RWPE2 (cell line): ENCODE measurements at regions not wholly inside any gene's neighbourhood (a gene's known extent, or its start where the extent isn't known, plus 50 kb on each side); places are given as distances from the start of the nearest gene placed in this dataset.

Source experiments
- ATAC-seq: fragments of 200-7000 bp; cut with Tn5 transposase; 3 replicates; pipeline ENCODE4 v1.9.1; 2021; ENCODE audit warnings: low read depth
- DNase-seq: peaks from one replicate; pipeline ENCODE4 v3.0.0-alpha.2; 2020; ENCODE audit warnings: low spot score
- H3K27ac ChIP-seq: fragments of 450-650 bp; 2 replicates; pipeline ENCODE4 v1.5.1; 2017; ENCODE audit warnings: mild to moderate bottlenecking; ENCODE audit not compliant: poor library complexity, severe bottlenecking
- H3K27me3 ChIP-seq: fragments of 250-450 bp; sonication (Bioruptor Pico); 2 replicates; pipeline ENCODE4 v1.5.1; 2021; ENCODE audit warnings: mild to moderate bottlenecking, moderate library complexity; ENCODE audit not compliant: insufficient read depth, poor library complexity, severe bottlenecking
- H3K36me3 ChIP-seq: fragments of 250-450 bp; sonication (Bioruptor Pico); 2 replicates; pipeline ENCODE4 v1.5.1; 2020; ENCODE audit warnings: low read depth, mild to moderate bottlenecking, moderate library complexity
- H3K4me1 ChIP-seq: fragments of 250-450 bp; sonication (Bioruptor Pico); 2 replicates; pipeline ENCODE4 v1.5.1; 2021; ENCODE audit warnings: mild to moderate bottlenecking, moderate library complexity; ENCODE audit not compliant: insufficient read depth, poor library complexity, severe bottlenecking
- H3K4me3 ChIP-seq: fragments of 250-450 bp; sonication (Bioruptor Pico); 2 replicates; pipeline ENCODE4 v1.5.1; 2021; ENCODE audit warnings: mild to moderate bottlenecking, moderate library complexity; ENCODE audit not compliant: severe bottlenecking
- H3K9me3 ChIP-seq: fragments of 250-450 bp; sonication (Bioruptor Pico); 2 replicates; pipeline ENCODE4 v1.5.1; 2021; ENCODE audit warnings: mild to moderate bottlenecking, moderate library complexity; ENCODE audit not compliant: severe bottlenecking
- CTCF ChIP-seq: fragments of 450-650 bp; IDR thresholded peaks from one replicate; pipeline ENCODE4 v1.5.1; 2017; ENCODE audit warnings: mild to moderate bottlenecking, moderate library complexity; ENCODE audit not compliant: poor library complexity, severe bottlenecking

- no peak for ATAC-seq
- Histone ChIP-seq H3K4me3 (no peak overlapping the region), H3K27ac (no peak overlapping the region), H3K27me3 (no peaks in the 10 kb centered on the region), H3K9me3 (no peaks in the 10 kb centered on the region), H3K4me1 (no peaks in the 10 kb centered on the region), H3K36me3 (no peaks in the 10 kb centered on the region)
- TF ChIP-seq CTCF, result no peak
- DNase-seq, result no peak
These were observed 1358.4 kb downstream of the PCDH19 start for GRCh38 chrX:99051639-99052038.

- Histone ChIP-seq H3K27me3 (no peaks in the 10 kb centered on the region), H3K9me3 (no peaks in the 10 kb centered on the region), H3K4me3 (no peak overlapping the region), H3K4me1 (no peaks in the 10 kb centered on the region), H3K36me3 (no peaks in the 10 kb centered on the region), H3K27ac (no peak overlapping the region)
- TF ChIP-seq CTCF, result no peak
- DNase-seq (no peak), ATAC-seq (no peak)
These were observed 1376.7 kb downstream of the PCDH19 start for GRCh38 chrX:99033226-99033901.

DNA sequence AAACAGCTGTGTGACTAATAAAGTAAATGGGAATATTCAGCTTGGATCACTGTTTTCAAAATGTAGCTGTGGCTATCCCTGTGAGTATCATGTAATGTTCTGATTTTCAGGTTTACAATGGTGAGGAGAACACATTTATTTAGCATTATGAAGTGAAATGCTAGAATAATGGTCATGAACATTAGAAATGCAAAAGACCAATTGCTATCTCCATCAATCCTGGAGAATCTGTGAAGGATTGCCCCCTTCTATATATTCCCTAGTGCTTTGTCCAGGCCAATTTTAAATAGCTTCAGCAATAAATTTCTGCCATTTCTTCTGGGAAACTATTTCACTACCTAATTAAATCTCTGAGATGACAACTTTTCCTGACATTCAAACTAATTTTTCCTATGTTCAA, 1399.1 kb downstream of the PCDH19 start:
- Histone ChIP-seq H3K36me3 (no peaks in the 10 kb centered on the region), H3K4me3 (no peak overlapping the region), H3K4me1 (no peaks in the 10 kb centered on the region), H3K27ac (no peak overlapping the region), H3K9me3 (no peaks in the 10 kb centered on the region), H3K27me3 (no peaks in the 10 kb centered on the region)
- no peak for TF ChIP-seq CTCF
- DNase-seq (no peak), ATAC-seq (no peak)

GRCh38 chrX:99001286-99001685, 1408.8 kb downstream of the PCDH19 start:
- Histone ChIP-seq H3K9me3 (no peaks in the 10 kb centered on the region), H3K27ac (no peak overlapping the region), H3K27me3 (no peaks in the 10 kb centered on the region), H3K36me3 (no peaks in the 10 kb centered on the region), H3K4me3 (no peak overlapping the region), H3K4me1 (no peaks in the 10 kb centered on the region)
- DNase-seq (no peak), ATAC-seq (no peak)
- TF ChIP-seq CTCF, result no peak

DNA sequence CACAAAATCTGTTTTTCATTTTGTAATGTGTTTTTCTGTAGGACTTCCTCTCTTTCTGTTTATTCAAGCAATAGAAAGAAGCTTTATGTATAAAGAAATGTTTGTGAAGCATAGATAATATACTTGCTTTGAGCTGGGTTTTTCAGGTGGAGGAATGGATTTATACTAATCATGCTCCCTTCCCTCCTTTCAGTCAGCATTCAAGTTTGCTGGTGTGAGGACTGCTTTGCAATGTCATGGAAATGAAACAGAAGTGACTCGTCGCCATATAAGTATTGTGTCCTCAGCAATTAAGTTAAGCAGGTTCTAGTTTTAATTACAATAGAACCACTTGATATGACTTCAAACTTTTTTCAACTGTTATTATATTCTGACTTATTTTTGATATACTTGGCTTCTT, 1447.1 kb downstream of the PCDH19 start:
- Histone ChIP-seq H3K27me3 (no peaks in the 10 kb centered on the region), H3K9me3 (no peaks in the 10 kb centered on the region), H3K36me3 (no peaks in the 10 kb centered on the region), H3K4me3 (no peak overlapping the region), H3K27ac (no peak overlapping the region), H3K4me1 (no peaks in the 10 kb centered on the region)
- TF ChIP-seq CTCF, result no peak
- DNase-seq (no peak), ATAC-seq (no peak)
